ENCODE measurements at regions not wholly inside any gene's neighbourhood (a gene's known extent, or its start where the extent isn't known, plus 50 kb on each side); places are given as distances from the start of the nearest gene placed in this dataset.
"Not testable (repeated sequence)": the region's sequence is repeated elsewhere in the genome, so short reads cannot be mapped to it uniquely, and the experiment has no call there.

DNA sequence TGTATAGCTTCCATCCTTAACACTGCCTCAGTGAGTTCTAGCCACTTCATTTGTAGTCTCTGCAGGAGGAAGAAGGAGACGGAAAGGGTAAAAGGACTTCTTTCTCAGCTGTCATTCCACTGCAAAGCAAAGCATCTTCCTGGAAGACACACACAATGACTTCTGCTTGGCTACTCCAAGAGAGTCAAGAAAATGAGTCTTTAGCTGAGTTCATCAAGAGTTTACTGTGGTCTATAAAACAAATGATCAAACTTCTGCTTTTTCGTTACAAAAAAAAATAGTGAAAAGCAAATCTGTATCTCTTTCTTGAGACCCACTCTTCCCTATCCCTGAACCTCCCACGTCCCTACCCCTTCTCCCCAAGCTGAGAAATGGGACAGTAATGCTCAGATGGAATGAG, 205.0 kb upstream of the AHR start:
- DNase-seq (ENCODE audit: low read depth in 2 of 2) = no peak

- DNase-seq (ENCODE audit: low read depth in 2 of 2) = no peak
Observed at GRCh38 chr7:17094963-17095574, 203.4 kb upstream of the AHR start.

DNA sequence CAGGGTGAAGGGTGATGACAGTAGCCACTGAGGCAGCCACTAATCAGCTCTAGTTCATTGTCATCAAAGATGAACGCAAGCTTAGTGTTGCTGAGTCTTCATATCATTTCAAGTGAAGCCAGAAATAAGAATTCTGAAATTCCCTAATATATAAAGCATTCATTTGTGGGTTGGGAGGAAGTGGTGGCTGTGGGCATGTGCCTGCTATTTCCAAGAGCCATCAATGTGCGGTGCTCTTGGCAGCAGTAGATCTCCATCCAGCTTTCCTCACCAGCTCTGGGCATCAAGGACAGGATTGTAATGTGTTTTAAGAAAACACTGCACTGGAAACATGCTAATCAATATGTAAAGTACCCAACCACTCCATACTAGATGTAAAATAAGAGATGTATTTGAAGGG, 202.5 kb upstream of the AHR start:
- DNase-seq (ENCODE audit: low read depth in 2 of 2) = no peak

GRCh38 chr7:17097668-17098297, 200.7 kb upstream of the AHR start:
- DNase-seq (ENCODE audit: low read depth in 2 of 2) = no peak

GRCh38 chr7:17098515-17098914, 199.9 kb upstream of the AHR start:
- DNase-seq (ENCODE audit: low read depth in 2 of 2) = no peak

DNA sequence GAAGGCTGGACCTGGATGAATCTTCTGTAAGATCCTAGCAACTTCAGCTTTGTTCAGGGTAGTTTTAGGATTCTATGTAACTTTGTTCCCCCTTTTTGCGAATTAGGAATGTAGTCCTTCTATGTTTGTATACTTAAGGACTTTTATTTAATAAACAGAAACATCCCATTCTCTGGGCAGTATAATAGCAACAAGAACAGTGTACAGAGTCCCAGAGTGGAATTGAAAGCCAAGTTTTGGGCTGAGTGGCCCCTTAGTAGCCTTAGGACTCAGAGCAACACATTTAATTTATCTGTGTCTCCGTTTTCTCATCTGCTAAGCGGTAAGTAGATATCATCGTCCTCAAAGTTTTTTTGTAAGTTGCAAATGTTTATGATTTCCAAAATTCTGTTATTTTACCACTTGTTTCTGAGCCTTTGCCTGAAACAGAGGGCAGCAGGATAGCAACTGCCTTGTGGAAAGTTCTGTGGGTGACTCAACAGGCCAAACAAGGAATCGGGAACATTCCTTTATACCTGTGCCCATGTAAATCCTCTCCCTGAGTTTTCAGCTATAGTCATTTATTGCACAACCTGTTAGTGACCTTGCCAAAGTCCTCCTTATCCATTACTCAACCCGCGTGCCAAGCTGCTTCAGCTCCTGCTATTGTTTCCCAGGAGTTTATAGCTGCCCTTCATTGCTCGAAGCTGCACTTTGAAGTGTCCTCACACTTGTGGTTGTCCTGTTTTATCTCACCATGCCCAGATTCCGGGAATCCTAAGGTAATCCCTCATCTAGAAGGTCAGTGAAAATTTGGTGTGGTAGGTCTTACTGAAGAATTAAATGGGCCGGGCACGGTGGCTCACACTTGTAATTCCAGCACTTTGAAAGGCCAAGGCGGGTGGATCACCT, 199.1 kb upstream of the AHR start:
- DNase-seq (ENCODE audit: low read depth in 2 of 2) = no peak

DNA sequence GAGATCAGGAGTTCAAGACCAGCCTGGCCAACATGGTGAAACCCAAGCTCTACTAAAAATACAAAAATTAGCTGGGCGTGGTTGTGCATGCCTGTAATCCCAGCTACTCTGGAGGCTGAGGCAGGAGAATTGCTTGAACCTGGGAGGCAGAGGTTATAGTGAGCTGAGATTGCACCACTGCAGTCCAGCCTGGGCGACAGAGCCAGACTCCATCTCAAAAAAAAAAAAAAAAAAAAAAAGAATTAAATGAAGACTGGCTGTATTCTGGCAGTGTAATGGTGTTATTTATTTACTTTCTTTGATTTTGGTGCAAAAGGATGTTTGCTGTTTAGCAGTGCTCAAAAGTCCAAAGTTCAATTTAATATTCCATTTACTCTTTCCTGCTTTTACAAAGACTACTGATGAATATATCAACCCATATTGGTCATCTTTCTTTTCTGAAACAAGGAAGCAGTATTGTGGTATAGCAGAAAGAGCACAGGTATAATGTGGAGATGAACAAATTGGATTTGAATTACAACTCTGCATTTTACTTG, 198.4 kb upstream of the AHR start:
- not testable (repeated sequence) for DNase-seq (ENCODE audit: low read depth in 2 of 2)

GRCh38 chr7:17101207-17101696, 197.2 kb upstream of the AHR start:
- DNase-seq (ENCODE audit: low read depth in 2 of 2) = no peak

DNA sequence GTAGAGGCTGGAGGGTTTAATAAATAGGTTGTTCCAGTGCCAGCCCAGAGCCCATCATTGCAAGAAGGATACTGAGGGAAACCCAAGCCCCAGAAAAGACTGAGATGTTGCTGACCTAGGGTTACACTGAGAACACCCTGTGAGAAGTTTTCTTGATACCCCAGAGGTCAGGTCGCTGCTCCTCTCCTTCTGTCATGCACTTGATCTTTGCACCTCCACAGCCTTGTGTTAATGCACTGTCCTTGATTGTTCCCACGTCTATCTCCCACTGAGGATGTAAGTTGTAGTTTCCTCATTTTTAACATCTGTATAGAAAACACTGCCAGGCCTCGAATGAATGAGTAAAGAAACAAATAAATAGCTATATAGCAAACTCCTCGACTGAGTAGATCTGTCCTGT, 195.3 kb upstream of the AHR start:
- DNase-seq (ENCODE audit: low read depth in 2 of 2) = no peak

DNA sequence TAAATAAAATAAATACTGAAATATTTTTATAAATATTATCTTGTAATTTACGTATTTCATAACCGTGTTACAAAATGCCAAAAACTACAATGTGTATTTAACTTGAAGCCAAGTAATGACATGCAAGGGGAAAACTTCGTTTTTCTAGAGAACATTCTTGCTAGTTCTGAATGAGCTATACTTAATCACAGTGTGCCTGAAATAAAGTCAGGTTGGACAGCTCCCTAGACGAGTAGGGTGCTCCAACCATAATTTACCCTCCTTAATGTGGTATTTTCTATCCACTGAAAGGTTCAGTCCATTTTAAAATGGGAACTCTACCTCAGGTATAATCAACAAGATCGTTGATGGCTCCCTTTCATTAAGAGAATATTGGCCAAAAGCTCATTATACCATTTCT, 194.5 kb upstream of the AHR start:
- no peak for DNase-seq (ENCODE audit: low read depth in 2 of 2)

DNA sequence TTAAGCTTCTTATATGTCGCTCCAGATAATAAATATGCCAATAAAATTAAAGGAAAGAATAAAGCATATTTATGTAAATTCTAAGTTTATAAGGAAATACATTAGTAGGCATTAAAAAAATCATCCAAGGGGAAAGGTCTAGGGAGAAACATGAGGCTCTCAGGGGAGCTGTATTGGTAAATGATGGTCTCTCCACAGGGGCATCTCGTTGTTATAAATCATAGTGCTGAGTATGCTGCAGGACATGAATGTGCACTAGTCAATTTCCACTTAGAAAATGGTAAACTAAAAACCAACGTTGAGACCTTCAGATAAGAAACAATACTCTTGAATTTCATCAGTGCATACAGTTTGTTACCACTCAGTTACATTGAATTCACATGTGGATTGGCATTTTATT, 194.0 kb upstream of the AHR start:
- no peak for DNase-seq (ENCODE audit: low read depth in 2 of 2)

- DNase-seq (ENCODE audit: low read depth in 2 of 2) = no peak
Observed at GRCh38 chr7:17105701-17106100, 192.8 kb upstream of the AHR start.

GRCh38 chr7:17108049-17108584, 190.3 kb upstream of the AHR start:
- DNase-seq (ENCODE audit: low read depth in 2 of 2) = no peak

GRCh38 chr7:17109020-17109419, 189.4 kb upstream of the AHR start:
- no peak for DNase-seq (ENCODE audit: low read depth in 2 of 2)

DNA sequence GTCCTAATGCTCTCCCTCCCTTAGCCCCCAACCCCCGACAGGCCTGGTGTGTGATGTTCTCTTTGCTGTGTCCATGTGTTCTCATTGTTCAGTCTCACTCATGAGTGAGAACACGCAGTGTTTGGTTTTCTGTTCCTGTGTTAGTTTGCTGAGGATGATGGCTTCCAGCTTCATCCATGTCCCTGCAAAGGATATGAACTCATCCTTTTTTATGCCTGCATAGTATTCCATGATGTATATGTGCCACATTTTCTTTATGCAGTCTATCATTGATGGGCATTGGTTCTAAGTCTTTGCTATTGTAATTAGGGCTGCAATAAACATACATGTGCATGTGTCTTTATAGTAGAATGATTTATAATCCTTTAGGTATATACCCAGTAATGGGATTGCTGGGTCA, 184.7 kb upstream of the AHR start:
- not testable (repeated sequence) for DNase-seq (ENCODE audit: low read depth in 2 of 2)

DNA sequence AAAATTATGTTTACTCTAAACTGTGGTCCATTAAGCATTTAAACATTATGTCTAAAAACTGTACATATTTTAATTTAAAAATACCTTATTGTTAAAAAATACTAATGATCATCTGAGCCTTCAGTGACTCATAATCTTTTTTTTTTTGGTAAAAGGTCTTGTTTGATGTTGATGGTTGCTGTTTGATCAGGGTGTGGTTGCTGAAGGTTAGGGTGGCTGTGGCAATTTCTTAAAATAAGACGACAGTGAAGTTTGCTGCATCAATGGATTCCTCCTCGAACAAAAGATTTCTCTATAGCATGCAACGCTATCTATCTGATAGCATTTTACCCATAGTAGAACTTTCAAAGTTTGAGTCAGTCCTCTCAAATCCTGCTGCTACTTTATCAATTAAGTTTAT, 180.0 kb upstream of the AHR start:
- no peak for DNase-seq (ENCODE audit: low read depth in 2 of 2)

GRCh38 chr7:17120756-17121155, 177.7 kb upstream of the AHR start:
- DNase-seq (ENCODE audit: low read depth in 2 of 2) = no peak

DNA sequence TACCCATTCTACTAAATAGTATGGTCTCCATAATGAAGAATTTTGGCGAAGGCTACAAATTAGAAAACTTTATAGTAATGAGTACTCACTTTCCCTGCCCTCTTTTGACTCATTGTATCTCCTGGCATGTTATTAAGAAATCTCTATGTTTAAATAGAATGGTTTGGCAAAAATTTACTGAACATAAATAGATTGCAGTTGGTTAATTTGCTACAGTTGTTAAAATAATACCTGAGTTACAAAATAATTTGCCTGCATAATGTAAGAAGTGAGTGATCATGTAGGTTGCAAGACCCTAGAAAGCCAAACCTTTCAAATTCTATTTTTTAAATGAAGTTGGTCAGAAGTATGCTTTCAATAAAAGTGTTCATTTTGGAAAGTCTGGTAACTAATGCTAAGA, 176.8 kb upstream of the AHR start:
- DNase-seq (ENCODE audit: low read depth in 2 of 2) = no peak

DNA sequence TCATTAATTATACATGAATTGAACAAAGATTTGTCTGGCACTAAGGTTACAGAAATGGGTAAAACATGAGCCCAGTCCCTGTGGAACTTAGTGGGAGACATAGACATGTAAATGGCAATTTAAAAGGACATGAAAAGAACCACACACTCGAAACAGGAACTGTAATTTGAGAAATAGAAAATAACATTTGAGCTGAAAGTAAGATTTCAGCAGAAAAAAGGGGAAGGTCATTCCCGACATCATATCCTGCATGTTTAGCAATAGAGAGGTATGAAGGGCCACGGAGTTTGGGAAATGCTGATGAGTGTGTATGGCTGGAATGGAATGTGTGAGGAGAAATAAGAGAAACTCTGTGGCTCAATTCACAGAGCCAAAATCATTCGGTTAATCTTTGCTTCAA, 175.4 kb upstream of the AHR start:
- no peak for DNase-seq (ENCODE audit: low read depth in 2 of 2)

DNA sequence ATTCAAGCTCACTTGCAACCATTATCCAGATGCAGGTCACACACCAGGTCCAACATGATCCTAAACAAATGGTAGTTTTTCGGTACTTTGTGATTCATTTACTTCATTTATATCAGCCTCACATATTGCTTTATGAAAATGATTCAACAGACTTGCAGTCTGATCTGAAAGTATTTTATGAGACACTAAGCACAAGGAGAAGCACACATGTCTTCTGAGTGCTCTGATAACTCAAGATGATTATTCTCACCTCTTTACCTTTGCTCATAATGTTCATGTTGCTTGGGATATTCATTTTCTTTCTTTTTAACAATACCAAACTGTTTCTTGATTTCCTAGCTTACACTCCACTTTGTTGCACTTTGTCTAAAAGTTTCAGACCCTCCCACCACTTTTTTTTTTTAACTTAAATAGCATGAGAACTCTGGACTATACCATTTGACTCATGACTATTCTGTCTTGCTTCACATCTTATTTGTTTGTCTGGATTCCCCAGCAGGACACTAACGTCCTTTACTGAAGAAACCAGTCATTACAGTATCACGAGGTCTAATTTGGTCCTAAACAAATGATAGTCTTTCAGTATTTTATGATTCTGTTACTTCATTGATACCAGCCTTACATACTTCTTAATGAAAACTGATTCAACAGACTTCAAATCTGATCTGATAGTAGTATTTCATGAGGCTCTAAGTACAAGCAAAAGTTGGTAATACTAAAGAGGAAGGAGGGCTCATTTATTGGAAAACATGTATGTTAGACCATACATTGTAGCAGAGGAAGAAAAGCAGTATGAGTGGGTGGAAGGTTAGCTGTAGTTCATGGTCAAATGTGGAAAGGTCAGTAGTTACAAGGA, 171.8 kb upstream of the AHR start:
- DNase-seq (ENCODE audit: low read depth in 2 of 2) = no peak

GRCh38 chr7:17129218-17129617, 169.2 kb upstream of the AHR start:
- no peak for DNase-seq (ENCODE audit: low read depth in 2 of 2)
